ENCODE measurements at regions not wholly inside any gene's neighbourhood (a gene's known extent, or its start where the extent isn't known, plus 50 kb on each side); places are given as distances from the start of the nearest gene placed in this dataset.
"Not testable (repeated sequence)": the region's sequence is repeated elsewhere in the genome, so short reads cannot be mapped to it uniquely, and the experiment has no call there.

DNA sequence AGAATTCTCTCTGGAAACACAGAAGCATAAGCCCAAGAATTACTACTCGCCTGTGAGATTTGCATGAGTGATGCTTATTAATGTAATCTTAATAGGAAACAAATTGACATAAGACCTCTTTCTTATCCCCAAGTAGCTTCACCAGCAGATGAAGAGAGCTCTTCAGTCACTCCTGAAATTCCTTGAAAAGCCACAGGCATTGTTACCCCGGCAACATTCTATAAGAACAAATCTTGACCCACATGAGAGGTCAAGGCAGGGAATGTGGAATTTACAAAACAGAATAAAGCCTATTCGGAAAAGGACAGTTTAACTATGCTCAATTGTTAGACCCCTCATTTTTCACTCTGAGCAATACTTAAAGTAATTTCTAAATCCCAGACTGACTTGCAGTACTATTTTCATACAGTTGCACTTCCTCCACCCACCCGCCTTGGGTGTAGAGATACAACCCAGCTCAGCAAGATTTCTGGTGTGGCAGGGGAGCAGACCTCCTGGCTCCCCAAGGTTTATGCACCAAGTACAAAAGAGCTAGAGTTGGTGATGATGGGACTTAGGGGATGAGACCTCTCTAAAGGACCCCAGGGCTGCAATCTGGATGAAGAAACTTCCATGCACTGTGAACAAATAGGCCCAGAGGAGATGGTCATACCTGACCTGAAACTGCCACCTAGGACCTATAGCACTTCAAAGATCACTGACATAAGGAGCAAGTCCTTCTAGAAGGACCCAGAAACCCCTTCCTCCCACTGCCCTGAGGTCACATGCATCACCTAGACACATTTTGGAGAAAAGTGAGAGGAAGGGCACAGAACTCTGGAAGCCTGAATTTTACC, 242.1 kb downstream of the ZNF608 start:
- DNase-seq, result no peak

DNA sequence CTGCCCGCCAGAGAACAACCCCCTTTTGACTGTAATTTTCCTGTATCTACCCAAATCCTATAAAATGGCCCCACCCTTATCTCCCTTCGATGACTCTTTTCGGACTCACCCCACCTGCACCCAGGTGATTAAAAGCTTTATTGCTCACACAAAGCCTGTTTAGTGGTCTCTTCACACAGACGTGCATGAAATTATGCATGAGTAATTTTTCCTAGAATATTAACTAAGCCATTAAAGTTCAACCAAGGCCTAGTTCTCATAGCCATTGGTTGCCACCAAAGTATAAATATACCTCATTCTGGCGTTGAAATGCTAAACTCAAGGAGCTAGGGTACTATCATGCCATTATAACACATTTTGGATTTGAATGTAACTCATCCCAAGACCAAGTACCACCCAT, 243.9 kb downstream of the ZNF608 start:
- no peak for DNase-seq

GRCh38 chr5:124499818-124500217, 246.6 kb downstream of the ZNF608 start:
- DNase-seq, result not testable (repeated sequence)

- DNase-seq, result not testable (repeated sequence)
These were observed 249.5 kb downstream of the ZNF608 start for GRCh38 chr5:124496968-124497367.

- no peak for DNase-seq
These were observed 251.8 kb downstream of the ZNF608 start for GRCh38 chr5:124494540-124495116.

DNA sequence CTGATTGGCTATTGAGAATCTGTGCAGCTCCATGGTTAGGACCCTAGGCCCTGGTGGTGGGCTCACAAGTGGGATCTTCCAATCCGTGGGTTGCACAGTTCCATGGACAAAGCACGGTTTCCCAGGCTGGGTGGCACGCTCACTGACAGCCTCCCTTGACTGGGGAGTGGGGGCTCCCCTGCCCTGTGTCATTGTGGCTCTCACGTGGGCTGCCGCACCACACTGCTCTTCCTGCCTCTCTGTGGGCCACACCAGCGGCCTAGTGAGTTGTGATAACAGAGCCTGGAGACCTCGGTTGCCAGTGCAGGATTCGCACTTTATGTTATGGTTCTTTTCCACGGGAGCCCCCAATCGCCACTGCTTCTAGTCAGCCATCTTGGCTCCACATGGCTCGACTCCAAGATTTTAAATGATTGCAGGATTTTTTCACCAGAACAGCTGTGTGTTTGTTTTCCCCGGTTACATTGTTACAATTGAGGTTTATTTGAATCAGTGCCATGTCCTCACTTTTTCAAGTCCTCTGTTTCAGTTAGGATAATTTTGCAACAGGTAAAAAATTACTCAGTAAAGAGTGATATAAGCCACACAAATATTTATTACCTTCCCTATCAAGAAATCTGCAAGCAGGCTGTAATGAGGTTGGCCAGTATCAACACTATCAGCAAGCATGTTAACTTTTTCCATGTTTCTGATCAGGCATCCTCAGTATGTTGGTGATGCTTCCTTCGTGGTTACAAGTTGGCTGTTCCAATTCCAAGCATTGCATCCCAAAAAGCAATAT, 253.8 kb downstream of the ZNF608 start:
- DNase-seq, result no peak

DNA sequence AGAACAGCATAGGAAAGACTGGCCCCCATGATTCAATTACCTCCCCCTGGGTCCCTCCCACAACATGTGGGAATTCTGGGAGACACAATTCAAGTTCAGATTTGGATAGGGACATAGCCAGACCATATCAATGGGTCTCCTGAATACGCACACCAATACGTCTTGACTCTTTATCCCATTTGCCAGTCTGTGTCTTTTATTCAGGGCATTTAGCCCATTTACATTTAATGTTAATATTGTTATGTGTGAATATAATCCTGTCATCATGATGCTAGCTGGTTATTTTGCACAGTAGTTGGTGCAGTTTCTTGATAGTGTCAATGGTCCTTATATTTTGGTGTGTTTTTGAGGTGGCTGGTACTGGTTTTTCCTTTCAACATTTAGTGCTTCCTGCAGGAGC, 256.1 kb downstream of the ZNF608 start:
- DNase-seq, result not testable (repeated sequence)

- DNase-seq, result no peak
These were observed 265.0 kb downstream of the ZNF608 start for GRCh38 chr5:124481419-124481818.

- no peak for DNase-seq
These were observed 265.5 kb downstream of the ZNF608 start for GRCh38 chr5:124480964-124481363.

DNA sequence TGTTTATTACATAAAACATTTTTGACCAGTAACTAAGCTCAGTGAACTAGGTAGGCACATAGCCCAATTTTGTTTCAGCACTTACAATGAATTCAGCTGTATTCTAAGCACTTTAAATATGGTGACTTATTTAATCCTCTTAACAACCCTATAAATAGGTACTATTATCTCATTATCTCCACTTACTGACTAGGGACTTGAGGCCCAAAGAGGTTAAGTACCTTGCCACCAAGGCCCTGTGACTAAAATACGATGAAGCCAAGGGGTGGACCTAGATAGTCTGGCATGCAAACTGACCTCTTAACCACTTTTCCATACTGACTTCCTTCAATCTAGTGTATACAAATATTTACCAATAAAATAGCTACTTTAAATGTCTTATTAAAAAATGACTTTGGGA, 266.4 kb downstream of the ZNF608 start:
- no peak for DNase-seq

DNA sequence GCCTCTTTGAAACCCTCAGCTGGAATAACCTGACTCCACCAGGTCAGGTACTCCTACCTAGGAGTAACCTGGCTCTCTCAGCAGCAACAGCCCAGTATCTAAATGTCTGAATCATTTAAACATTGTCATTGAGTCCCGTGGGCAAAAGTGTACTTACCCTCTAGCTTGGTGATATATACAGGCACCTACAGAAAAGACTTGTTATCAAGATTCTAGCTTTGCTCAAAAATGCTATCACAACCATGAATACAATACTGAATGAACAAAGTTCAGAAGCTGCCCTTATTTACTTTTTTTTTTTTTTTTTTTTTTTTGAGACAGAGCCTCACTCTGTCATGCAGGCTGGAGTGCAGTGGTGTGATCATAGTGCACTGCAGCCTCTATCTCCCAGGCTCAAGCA, 268.2 kb downstream of the ZNF608 start:
- no peak for DNase-seq

- no peak for DNase-seq
These were observed 268.9 kb downstream of the ZNF608 start for GRCh38 chr5:124477577-124477976.

DNA sequence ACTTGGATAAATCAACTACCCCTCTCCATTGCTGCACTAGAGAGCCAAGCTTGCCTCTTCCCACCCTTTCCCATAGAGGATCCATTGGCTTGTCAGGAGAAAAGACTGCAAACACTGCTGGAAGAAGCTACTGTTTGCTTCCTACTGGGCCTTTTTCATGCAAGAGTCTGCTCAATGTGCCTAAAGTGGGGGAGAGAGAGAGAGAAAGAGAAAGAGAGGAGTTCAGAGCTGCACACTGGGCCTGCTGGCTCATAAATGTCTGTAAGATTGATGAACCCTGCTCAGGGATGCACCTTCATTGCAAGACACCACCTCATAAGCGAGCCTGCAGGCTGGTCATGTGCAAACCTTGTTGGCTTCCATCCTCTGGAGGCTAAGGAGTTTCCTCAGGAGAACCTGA, 269.4 kb downstream of the ZNF608 start:
- no peak for DNase-seq

DNA sequence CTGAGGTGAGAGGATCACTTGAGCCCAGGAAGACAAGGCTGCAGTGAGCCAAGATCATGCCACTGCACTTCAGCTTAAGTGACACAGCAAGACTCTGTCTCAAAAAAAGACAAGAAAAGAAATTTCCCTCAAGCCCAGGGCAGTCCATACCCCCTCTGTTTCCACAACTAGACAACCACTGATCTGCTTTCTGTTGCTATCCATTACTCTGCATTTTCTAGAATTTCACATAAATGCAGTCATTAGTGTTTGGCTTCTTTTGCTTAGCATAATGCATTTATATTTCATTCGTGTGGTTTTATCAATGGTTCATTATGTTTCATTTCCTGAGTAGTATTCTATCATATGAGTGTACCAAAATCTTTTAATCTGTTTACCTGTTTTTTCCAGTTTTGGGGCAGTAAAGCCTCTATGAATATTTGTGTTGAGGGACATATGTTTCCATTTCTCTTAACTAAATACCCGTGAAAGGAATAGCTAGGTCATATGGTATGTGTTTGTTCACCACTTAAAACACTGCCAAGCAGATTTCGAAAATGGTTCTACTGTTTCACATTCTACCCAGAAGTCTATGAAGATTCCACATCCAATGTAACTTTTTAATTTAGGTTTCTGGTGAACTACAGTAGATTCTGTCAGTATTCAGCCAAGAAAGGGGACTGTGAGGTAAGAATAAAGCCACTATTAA, 271.8 kb downstream of the ZNF608 start:
- no peak for DNase-seq

GRCh38 chr5:124468671-124469411, 277.6 kb downstream of the ZNF608 start:
- no peak for DNase-seq

DNA sequence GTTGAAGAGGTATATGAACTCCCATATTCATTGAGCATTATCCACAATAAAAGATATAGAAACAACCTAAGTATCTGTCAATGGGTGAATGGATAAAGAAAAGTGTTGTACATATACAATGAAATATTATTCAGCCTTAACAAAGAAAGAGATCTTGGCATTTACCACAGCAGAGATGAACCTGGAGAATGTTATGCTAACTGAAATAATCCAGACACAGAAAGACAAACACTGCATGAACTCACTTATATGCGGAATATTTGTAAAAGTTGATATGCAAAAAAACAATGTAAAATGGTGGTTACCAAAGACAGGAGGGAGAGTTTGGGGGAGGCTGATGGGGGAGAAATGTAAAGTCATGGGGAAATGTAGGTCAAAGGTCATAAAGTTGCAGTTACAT, 278.7 kb downstream of the ZNF608 start:
- DNase-seq, result no peak

DNA sequence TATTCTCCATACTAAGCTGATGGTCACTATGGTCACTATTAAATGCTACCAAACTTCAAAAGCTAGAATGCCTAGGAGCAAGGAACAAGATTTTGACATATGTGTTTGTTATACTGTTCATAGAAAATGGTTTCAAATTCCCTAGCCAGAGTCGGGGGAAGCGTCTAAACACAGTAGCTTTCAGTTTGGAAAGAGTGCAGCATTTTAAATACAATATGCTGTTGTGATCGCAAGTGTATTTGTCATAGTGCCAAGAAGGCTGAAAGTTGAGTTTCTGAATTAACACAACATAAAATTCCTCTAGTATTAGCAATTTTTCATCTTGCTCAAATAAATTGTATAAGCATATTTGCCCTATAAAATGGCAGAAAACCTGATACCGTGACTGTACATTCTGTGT, 280.4 kb downstream of the ZNF608 start:
- no peak for DNase-seq

GRCh38 chr5:124463851-124464250, 282.6 kb downstream of the ZNF608 start:
- no peak for DNase-seq

DNA sequence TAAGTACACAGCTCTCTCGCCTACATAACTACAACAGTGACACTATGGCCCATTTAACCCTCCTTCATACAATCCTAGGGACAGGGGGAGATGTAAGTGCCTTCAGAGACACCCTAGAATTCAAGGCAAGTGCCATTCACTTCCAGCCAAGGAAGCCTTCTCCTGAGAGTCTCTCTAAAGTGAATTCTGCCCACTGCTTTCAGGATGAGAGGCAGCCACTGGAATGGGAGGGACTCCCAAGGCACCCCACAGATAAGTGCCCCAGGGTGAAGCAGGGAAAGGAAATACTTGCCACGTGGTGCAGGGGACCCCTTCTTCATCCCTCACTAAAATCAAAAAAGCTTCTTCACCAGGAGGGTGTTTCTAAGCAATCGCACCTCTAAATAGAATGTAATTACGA, 283.7 kb downstream of the ZNF608 start:
- DNase-seq, result no peak

- peak; percentile 63 for DNase-seq
These were observed 284.5 kb downstream of the ZNF608 start for GRCh38 chr5:124461941-124462340.

- no peak for DNase-seq
These were observed 285.3 kb downstream of the ZNF608 start for GRCh38 chr5:124461157-124461556.

DNA sequence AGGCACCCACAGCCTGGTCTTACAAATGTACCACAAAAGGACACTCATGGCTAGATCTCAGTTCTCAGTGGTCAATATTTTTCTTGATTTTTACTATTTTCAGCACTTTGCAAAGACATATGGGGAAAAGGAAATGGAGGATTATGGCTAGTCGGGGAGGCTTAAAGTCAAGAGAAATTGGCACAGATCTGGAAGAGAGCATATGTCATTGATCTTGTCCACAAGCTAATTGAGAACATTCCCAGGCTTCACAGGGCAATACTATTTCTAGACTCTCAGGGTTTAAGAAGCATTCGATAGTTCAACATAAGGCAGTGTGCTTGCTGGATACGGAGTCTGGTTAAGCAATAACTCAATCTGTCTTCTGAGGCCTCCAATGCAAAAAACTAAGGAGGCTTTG, 285.8 kb downstream of the ZNF608 start:
- no peak for DNase-seq

DNA sequence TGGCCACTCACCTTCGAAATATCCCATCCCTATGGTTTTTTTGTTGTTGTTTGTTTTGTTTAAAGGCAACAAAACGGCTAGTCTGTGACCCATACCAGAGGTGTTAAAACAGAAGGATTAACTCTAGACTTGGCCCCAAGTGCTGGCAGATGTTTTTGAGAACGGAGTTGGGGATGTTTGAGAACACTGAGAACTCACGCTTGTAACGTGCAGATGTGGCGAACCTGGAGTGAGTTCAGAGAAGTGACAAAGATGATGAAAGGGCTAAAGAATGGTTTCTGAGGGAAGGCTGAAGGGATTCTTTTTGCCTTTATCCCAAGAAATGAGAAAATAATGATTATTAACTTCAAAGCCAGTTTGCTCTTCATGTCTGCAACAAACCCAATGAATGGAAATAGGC, 286.5 kb downstream of the ZNF608 start:
- DNase-seq, result no peak
